Tibial nerve (tissue), 4 donors: ENCODE measurements at regions not wholly inside any gene's neighbourhood (a gene's known extent, or its start where the extent isn't known, plus 50 kb on each side); places are given as distances from the start of the nearest gene placed in this dataset.

Source experiments
- CTCF ChIP-seq, 5 experiments: fragments of 200-600 bp in 3 of 5; fragments of 450-650 bp in 2 of 5; sonication (generic) in 3 of 5; IDR thresholded peaks; one replicate each; pipeline ENCODE4 v1.5.1; 2016 to 2019; ENCODE audit warnings: antibody characterized with exemption in 5 of 5, mild to moderate bottlenecking in 3 of 5, moderate library complexity in 2 of 5
- EP300 ChIP-seq, 2 donors: sonication (generic); formaldehyde crosslinking; IDR thresholded peaks; one replicate each; pipeline ENCODE4 v1.6.1; 2017; ENCODE audit warnings: antibody characterized with exemption in 2 of 2, mild to moderate bottlenecking in 1 of 2
- POLR2A ChIP-seq, 2 donors: fragments of 450-650 bp; IDR thresholded peaks; one replicate each; pipeline ENCODE4 v1.6.1; 2017; ENCODE audit warnings: antibody characterized with exemption in 2 of 2, mild to moderate bottlenecking in 2 of 2, moderate library complexity in 2 of 2

GRCh38 chr16:87043231-87044031 is 273.8 kb downstream of the C16orf95 start:
- TF ChIP-seq CTCF (IDR thresholded peaks at IDR 0.05) (no peak), POLR2A (IDR thresholded peaks at IDR 0.05) (no peak), EP300 (IDR thresholded peaks at IDR 0.05) (no peak)
